KMS-11 (cell line): ENCODE measurements at regions not wholly inside any gene's neighbourhood (a gene's known extent, or its start where the extent isn't known, plus 50 kb on each side); places are given as distances from the start of the nearest gene placed in this dataset.

Experiments
- H2AFZ ChIP-seq: fragments of 200-600 bp; sonication (generic); 2 replicates; pipeline ENCODE4 v1.6.1; 2016; ENCODE audit warnings: antibody characterized with exemption, mixed run types, low read depth
- H3K27ac ChIP-seq: fragments of 200-600 bp; sonication (generic); 2 replicates; pipeline ENCODE4 v1.6.1; 2016; ENCODE audit warnings: mild to moderate bottlenecking, mixed run types
- H3K27me3 ChIP-seq: fragments of 200-600 bp; sonication (generic); 2 replicates; pipeline ENCODE4 v1.6.1; 2017; ENCODE audit warnings: mild to moderate bottlenecking, low read depth, mixed run types, moderate library complexity; ENCODE audit not compliant: insufficient read depth
- H3K36me3 ChIP-seq: fragments of 200-600 bp; sonication (generic); 2 replicates; pipeline ENCODE4 v1.6.1; 2017; ENCODE audit warnings: mild to moderate bottlenecking, mixed run types; ENCODE audit not compliant: insufficient read depth
- H3K4me1 ChIP-seq: fragments of 200-600 bp; sonication (generic); 2 replicates; pipeline ENCODE4 v1.6.1; 2016; ENCODE audit warnings: mild to moderate bottlenecking, low read depth, mixed run types; ENCODE audit not compliant: poor library complexity, severe bottlenecking
- H3K4me2 ChIP-seq: fragments of 200-600 bp; sonication (generic); 2 replicates; pipeline ENCODE4 v1.7.0; 2016; ENCODE audit warnings: mild to moderate bottlenecking, mixed run types
- H3K4me3 ChIP-seq: fragments of 200-600 bp; sonication (generic); IDR thresholded peaks from 2 replicates; pipeline ENCODE4 v1.6.1; 2017; ENCODE audit warnings: low read depth, low read length, mixed read lengths; ENCODE audit not compliant: insufficient read depth
- H3K79me2 ChIP-seq: fragments of 200-600 bp; sonication (generic); 2 replicates; pipeline ENCODE4 v1.6.1; 2016; ENCODE audit warnings: low read depth, mixed run types; ENCODE audit not compliant: insufficient read depth
- H3K9ac ChIP-seq: fragments of 200-600 bp; sonication (generic); 2 replicates; pipeline ENCODE4 v1.6.1; 2016; ENCODE audit warnings: mild to moderate bottlenecking, mixed run types
- H4K20me1 ChIP-seq: fragments of 200-600 bp; sonication (generic); 2 replicates; pipeline ENCODE4 v1.6.1; 2016; ENCODE audit warnings: mild to moderate bottlenecking, mixed run types; ENCODE audit not compliant: insufficient read depth
- TF ChIP-seq, protein P1 (sequence below): fragments of 200-600 bp; sonication (generic); conservative IDR thresholded peaks from 2 replicates; pipeline ENCODE4 v1.6.1; 2017; ENCODE audit warnings: low read depth, mild to moderate bottlenecking, antibody characterized with exemption, low read length, moderate library complexity, mixed read lengths

DNA sequence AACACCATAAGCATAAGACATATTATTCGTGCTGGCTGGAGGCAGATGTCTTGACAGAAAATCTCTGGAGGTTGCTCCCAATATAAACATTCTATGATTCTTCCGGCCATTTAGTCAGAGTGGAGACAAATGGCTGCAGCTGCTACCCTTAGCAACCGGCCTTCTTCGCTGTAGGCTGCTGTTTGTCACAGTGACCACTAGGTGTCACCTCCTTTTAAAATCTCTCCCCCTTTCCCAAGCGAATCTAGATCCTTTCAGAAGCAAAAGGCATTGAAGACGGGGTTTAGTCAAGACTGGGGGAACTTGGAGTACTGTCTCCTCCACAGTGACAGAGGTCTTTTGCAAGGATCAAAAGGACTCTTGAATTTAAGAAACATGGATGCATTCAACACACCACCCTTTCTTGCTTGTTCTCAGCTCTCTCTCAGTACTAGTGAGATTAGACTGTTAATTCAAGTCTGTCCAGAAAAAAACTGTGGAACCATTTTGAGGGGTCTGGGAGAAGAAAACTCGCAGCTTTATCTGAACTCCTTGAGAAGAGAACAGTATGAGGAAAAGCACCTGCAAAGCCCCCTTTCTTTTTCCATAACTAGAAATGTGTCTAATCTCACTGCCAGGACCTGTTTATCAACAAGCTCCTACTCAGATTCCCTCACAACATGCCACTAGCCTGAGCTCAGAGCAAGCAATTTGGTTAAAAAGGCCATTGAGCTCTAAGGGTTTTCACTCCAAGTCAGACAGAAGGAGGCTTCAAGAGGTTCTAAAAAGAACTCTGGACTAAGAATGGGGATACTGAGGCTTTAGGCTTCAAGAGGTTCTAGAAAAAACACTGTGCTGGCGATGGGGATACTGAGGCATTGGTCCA, 408.3 kb upstream of the PLXNA2 start:
- Histone ChIP-seq H3K4me1 (peaks cover 16% of the 10 kb centered on the region), H3K27ac (no peak overlapping the region), H3K27me3 (no peaks in the 10 kb centered on the region), H4K20me1 (no peaks in the 10 kb centered on the region), H2AFZ (peak overlapping the region; percentile 76), H3K79me2 (no peaks in the 10 kb centered on the region), H3K36me3 (no peaks in the 10 kb centered on the region), H3K9ac (no peak overlapping the region; the same call in 1 of the 2 replicates), H3K4me3 (peak overlapping the region; percentile 10), H3K4me2 (peak overlapping the region; percentile 56)
- TF ChIP-seq, protein P1, sequence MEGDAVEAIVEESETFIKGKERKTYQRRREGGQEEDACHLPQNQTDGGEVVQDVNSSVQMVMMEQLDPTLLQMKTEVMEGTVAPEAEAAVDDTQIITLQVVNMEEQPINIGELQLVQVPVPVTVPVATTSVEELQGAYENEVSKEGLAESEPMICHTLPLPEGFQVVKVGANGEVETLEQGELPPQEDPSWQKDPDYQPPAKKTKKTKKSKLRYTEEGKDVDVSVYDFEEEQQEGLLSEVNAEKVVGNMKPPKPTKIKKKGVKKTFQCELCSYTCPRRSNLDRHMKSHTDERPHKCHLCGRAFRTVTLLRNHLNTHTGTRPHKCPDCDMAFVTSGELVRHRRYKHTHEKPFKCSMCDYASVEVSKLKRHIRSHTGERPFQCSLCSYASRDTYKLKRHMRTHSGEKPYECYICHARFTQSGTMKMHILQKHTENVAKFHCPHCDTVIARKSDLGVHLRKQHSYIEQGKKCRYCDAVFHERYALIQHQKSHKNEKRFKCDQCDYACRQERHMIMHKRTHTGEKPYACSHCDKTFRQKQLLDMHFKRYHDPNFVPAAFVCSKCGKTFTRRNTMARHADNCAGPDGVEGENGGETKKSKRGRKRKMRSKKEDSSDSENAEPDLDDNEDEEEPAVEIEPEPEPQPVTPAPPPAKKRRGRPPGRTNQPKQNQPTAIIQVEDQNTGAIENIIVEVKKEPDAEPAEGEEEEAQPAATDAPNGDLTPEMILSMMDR, result peak; percentile 99

DNA sequence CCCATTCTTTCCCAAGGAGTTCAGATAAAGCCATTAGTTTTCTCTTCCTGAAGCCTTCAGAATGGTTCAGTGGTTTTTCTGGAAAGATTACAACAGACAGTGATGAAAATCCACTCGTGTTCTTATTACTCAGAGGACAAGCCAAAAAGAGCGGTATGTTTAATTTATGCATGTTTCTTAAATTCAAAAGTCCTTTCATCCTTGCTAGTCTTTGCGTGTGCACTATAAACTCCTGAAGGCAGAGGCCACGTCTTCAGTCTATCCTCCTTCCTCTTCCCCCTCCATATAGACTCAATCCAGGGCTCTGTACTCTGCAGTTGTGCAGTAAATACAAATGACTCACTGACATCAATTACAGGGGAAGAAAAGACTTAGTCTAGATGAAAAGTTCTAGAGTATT, 409.2 kb upstream of the PLXNA2 start:
- Histone ChIP-seq H3K36me3 (no peaks in the 10 kb centered on the region), H4K20me1 (no peaks in the 10 kb centered on the region)
- TF ChIP-seq, protein P1, result no peak

DNA sequence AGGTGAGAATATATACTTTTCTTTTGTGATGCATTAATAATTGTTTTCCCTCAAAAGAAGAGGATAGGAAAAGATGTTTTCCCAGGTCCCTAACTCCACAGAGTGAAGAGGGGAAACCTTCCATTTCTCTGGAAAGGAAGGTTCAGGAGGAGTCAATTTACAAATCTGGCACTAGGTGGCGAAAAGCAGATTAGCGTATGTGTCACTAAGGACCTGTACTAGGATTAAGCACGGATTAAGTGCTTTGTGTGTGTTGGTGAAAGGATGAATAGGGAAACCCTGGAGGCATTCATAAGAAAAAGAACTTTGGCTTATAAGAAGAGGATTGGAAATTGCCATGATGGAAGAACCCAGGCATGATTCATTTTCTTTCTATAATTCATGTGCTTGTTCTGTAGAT, 410.1 kb upstream of the PLXNA2 start:
- no peaks in the 10 kb centered on the region for H3K36me3 ChIP-seq
- no peak overlapping the region for H3K9ac ChIP-seq
- no peaks in the 10 kb centered on the region for H4K20me1 ChIP-seq
- no peak overlapping the region for H3K4me3 ChIP-seq
- H3K4me1 ChIP-seq, result peaks cover 16% of the 10 kb centered on the region
- H3K27me3 ChIP-seq, result no peaks in the 10 kb centered on the region
- no peak overlapping the region for H2AFZ ChIP-seq
- H3K4me2 ChIP-seq, result no peak overlapping the region
- no peak overlapping the region for H3K27ac ChIP-seq
- H3K79me2 ChIP-seq, result no peaks in the 10 kb centered on the region
- TF ChIP-seq, protein P1, result peak; percentile 80

More for the DNA sequence above, 409.2 kb upstream of the PLXNA2 start:
- no peaks in the 10 kb centered on the region for H3K79me2 ChIP-seq
- H3K4me2 ChIP-seq, result no peak overlapping the region
- no peak overlapping the region for H3K4me3 ChIP-seq
- H3K27ac ChIP-seq, result no peak overlapping the region
- no peaks in the 10 kb centered on the region for H3K27me3 ChIP-seq
- H2AFZ ChIP-seq, result peak overlapping the region; percentile 76; the same call in 1 of the 2 replicates
- H3K9ac ChIP-seq, result no peak overlapping the region
- peaks cover 16% of the 10 kb centered on the region for H3K4me1 ChIP-seq

GRCh38 chr1:208665936-208666335, 421.8 kb upstream of the PLXNA2 start:
- Histone ChIP-seq H2AFZ (no peak overlapping the region), H3K27me3 (no peaks in the 10 kb centered on the region), H3K36me3 (no peaks in the 10 kb centered on the region), H3K79me2 (no peaks in the 10 kb centered on the region), H3K27ac (no peak overlapping the region), H3K4me2 (no peak overlapping the region), H3K9ac (no peak overlapping the region), H3K4me1 (no peaks in the 10 kb centered on the region), H4K20me1 (no peaks in the 10 kb centered on the region), H3K4me3 (no peak overlapping the region)
- TF ChIP-seq, protein P1, result no peak
